Coronary artery (tissue), 2 donors: ENCODE measurements at regions not wholly inside any gene's neighbourhood (a gene's known extent, or its start where the extent isn't known, plus 50 kb on each side); places are given as distances from the start of the nearest gene placed in this dataset.

Experiments
- DNase-seq: peaks from one replicate; pipeline ENCODE4 v3.0.0-alpha.2; 2017; ENCODE audit warnings: low spot score
- H3K27ac ChIP-seq, 2 donors: fragments of 200-600 bp; sonication (generic); one replicate each; pipeline ENCODE4 v1.5.1; 2016 to 2019
- H3K4me3 ChIP-seq: fragments of 200-600 bp; sonication (generic); 2 replicates; pipeline ENCODE4 v1.5.1; 2016; ENCODE audit warnings: mild to moderate bottlenecking, moderate library complexity
- CTCF ChIP-seq: fragments of 200-600 bp; sonication (generic); IDR thresholded peaks from one replicate; pipeline ENCODE4 v1.5.1; 2019; ENCODE audit warnings: antibody characterized with exemption

DNA sequence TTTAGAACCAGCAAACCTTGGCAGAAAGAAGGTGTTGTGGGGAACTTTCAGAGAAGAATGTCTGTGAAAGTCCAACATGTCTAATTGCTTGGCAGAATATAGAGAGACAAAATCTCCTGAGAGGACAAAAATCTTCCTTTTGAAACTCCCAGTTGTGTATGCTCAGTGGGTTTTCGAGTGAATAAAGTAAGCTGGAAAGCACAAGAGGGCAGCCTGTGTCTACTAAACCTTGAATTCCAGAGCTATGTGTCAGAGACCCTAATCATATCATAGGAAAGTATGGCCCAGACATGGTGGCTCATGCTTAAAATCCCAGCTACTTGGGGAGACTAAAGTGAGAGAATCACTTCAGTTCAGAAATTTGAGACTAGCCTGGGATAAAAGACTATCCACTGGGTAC lies 661.2 kb downstream of the SLC16A7 start:
- Histone ChIP-seq H3K27ac (no peak overlapping the region), H3K4me3 (no peak overlapping the region)
- TF ChIP-seq CTCF: no peak
- DNase-seq: no peak

DNA sequence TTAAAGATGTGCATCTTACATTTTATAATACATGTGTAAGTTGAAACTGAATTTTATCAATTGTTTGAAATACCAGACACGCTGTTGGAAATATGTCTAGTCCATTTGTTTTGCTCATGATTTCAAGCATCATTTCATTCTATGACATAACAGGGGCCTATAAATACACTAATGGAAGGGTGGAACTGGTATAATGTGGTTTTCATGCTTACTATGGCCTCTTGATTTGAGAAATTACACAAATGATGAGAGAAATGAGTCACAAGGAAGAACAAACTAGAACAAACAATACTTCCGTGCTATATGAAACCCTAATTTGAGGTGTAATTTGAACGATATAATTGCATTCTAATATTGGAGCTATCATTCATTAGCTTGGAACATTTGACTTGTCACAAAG lies 663.4 kb downstream of the SLC16A7 start:
- no peak overlapping the region for H3K4me3 ChIP-seq
- DNase-seq: no peak
- H3K27ac ChIP-seq: no peak overlapping the region
- TF ChIP-seq CTCF: no peak

- TF ChIP-seq CTCF: no peak
- Histone ChIP-seq H3K27ac (no peak overlapping the region), H3K4me3 (no peak overlapping the region)
- no peak for DNase-seq
Measured at GRCh38 chr12:60262378-60262777, 666.5 kb downstream of the SLC16A7 start.

GRCh38 chr12:60263161-60263560 lies 667.3 kb downstream of the SLC16A7 start:
- no peak overlapping the region for H3K4me3 ChIP-seq
- no peak for DNase-seq
- no peak overlapping the region for H3K27ac ChIP-seq
- no peak for TF ChIP-seq CTCF

DNA sequence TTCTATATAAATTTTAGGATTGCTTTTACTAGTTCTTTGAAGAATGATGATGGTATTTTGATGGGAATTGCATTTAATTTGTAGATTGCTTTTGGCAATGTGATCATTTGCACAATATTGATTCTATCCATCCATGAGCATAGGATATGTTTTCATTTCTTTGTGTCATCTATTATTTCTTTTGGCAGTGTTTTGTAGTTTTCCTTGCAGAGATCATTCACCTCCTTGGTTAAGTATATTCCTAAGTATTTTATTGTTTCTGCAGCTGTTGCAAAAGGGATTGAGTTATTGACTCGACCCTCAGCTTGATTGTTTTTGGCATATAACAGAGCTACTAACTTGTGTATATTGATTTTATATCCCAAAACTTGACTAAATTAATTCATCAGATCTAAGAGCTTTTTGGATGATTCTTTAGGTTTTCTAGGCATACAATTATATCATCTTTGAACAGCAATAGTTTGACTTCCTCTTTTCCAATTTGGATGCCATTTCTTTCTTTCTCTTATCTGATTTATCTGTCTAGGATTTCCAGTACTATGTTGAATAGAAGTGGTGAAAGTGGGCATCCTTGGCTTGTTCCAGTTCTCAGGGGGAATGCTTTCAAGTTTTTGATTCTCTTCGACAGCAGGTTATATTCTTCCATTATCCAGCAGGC lies 668.1 kb downstream of the SLC16A7 start:
- Histone ChIP-seq H3K27ac (no peak overlapping the region), H3K4me3 (no peak overlapping the region)
- no peak for TF ChIP-seq CTCF
- no peak for DNase-seq

- DNase-seq: no peak
- Histone ChIP-seq H3K4me3 (no peak overlapping the region), H3K27ac (no peak overlapping the region)
- no peak for TF ChIP-seq CTCF
Measured at GRCh38 chr12:60265741-60266140, 669.9 kb downstream of the SLC16A7 start.

- TF ChIP-seq CTCF: no peak
- no peak for DNase-seq
- Histone ChIP-seq H3K4me3 (no peak overlapping the region), H3K27ac (no peak overlapping the region)
Measured at GRCh38 chr12:60266381-60266852, 670.6 kb downstream of the SLC16A7 start.
